NCI-H128 (cell line): ENCODE measurements at regions not wholly inside any gene's neighbourhood (a gene's known extent, or its start where the extent isn't known, plus 50 kb on each side); places are given as distances from the start of the nearest gene placed in this dataset.

Experiments used
- DNase-seq: peaks from one replicate; lab custom pipeline; 2025; ENCODE audit not compliant: unreplicated experiment; lab: John Stamatoyannopoulos, UW

- DNase-seq: no peak
Observed at GRCh38 chr7:106485919-106486318, 175.0 kb downstream of the CCDC71L start.

- DNase-seq: no peak
Observed at GRCh38 chr7:106485031-106485551, 175.9 kb downstream of the CCDC71L start.

GRCh38 chr7:106484562-106484961 lies 176.4 kb downstream of the CCDC71L start:
- no peak for DNase-seq

- no peak for DNase-seq
Observed at GRCh38 chr7:106482091-106482490, 178.9 kb downstream of the CCDC71L start.

- DNase-seq: no peak
Observed at GRCh38 chr7:106480616-106481031, 180.3 kb downstream of the CCDC71L start.

- DNase-seq: no peak
Observed at GRCh38 chr7:106480161-106480579, 180.8 kb downstream of the CCDC71L start.

GRCh38 chr7:106476751-106477150 lies 184.2 kb downstream of the CCDC71L start:
- DNase-seq: no peak

GRCh38 chr7:106472741-106473140 lies 188.0 kb upstream of the NAMPT start:
- DNase-seq: no peak

GRCh38 chr7:106471686-106472440 lies 187.1 kb upstream of the NAMPT start:
- no peak for DNase-seq

GRCh38 chr7:106471021-106471420 lies 186.2 kb upstream of the NAMPT start:
- DNase-seq: no peak

GRCh38 chr7:106466867-106467266 lies 182.1 kb upstream of the NAMPT start:
- DNase-seq: no peak

GRCh38 chr7:106465704-106466468 lies 181.1 kb upstream of the NAMPT start:
- DNase-seq: no peak

- DNase-seq: no peak
Observed at GRCh38 chr7:106464651-106465050, 179.9 kb upstream of the NAMPT start.

GRCh38 chr7:106463851-106464611 lies 179.2 kb upstream of the NAMPT start:
- no peak for DNase-seq

- no peak for DNase-seq
Observed at GRCh38 chr7:106462914-106463482, 178.2 kb upstream of the NAMPT start.

GRCh38 chr7:106462365-106462859 lies 177.6 kb upstream of the NAMPT start:
- DNase-seq: peak; percentile 8

- no peak for DNase-seq
Observed at GRCh38 chr7:106460792-106461254, 176.0 kb upstream of the NAMPT start.

- DNase-seq: no peak
Observed at GRCh38 chr7:106459397-106460072, 174.8 kb upstream of the NAMPT start.

- no peak for DNase-seq
Observed at GRCh38 chr7:106457678-106458077, 172.9 kb upstream of the NAMPT start.

- DNase-seq: no peak
Observed at GRCh38 chr7:106456329-106456728, 171.5 kb upstream of the NAMPT start.
